Neural progenitor cell (in vitro differentiated cells): ENCODE measurements at regions not wholly inside any gene's neighbourhood (a gene's known extent, or its start where the extent isn't known, plus 50 kb on each side); places are given as distances from the start of the nearest gene placed in this dataset.

Experiments
- DNase-seq: peaks from one replicate; pipeline ENCODE4 v3.0.0-alpha.2; 2016; ENCODE audit warnings: low spot score
- H2AFZ ChIP-seq: fragments of 200-600 bp; sonication (generic); replicated peaks from 2 replicates; pipeline ENCODE4 v1.6.1; 2016; ENCODE audit warnings: antibody characterized with exemption
- H3F3A ChIP-seq: fragments of 200-600 bp; sonication (generic); 2 replicates; pipeline ENCODE4 v1.6.1; 2016; ENCODE audit warnings: antibody characterized with exemption, low read depth
- H3K27ac ChIP-seq: fragments of 200-600 bp; sonication (generic); 2 replicates; pipeline ENCODE4 v1.5.1; 2016; ENCODE audit warnings: mild to moderate bottlenecking
- H3K27me3 ChIP-seq: fragments of 200-600 bp; sonication (generic); 2 replicates; pipeline ENCODE4 v1.6.1; 2016; ENCODE audit warnings: mild to moderate bottlenecking, moderate library complexity
- H3K36me3 ChIP-seq: fragments of 200-600 bp; sonication (generic); 2 replicates; pipeline ENCODE4 v1.5.1; 2016
- H3K4me1 ChIP-seq: fragments of 200-600 bp; sonication (generic); 2 replicates; pipeline ENCODE4 v1.6.1; 2016; ENCODE audit warnings: mixed run types
- H3K4me2 ChIP-seq: fragments of 200-600 bp; sonication (generic); 2 replicates; pipeline ENCODE4 v1.6.1; 2016
- H3K4me3 ChIP-seq: fragments of 200-600 bp; sonication (generic); 2 replicates; pipeline ENCODE4 v1.5.1; 2016
- H3K79me2 ChIP-seq: fragments of 200-600 bp; sonication (generic); 2 replicates; pipeline ENCODE4 v1.6.1; 2016; ENCODE audit warnings: low read depth
- H3K9ac ChIP-seq: fragments of 200-600 bp; sonication (generic); 2 replicates; pipeline ENCODE4 v1.6.1; 2016
- H3K9me3 ChIP-seq: fragments of 200-600 bp; sonication (generic); 2 replicates; pipeline ENCODE4 v1.5.1; 2016; ENCODE audit warnings: low read depth
- H4K20me1 ChIP-seq: fragments of 200-600 bp; sonication (generic); 2 replicates; pipeline ENCODE4 v1.6.1; 2016; ENCODE audit warnings: low read depth
- H3K27ac Mint-ChIP-seq: 3 replicates; pipeline ENCODE4 v1.8.0; 2021; ENCODE audit warnings: mixed read lengths
- H3K27me3 Mint-ChIP-seq: 2 replicates; pipeline ENCODE4 v1.8.0; 2022; ENCODE audit warnings: low read depth, mild to moderate bottlenecking, inconsistent platforms, moderate library complexity, mixed read lengths; ENCODE audit not compliant: insufficient read depth
- H3K36me3 Mint-ChIP-seq: 3 replicates; pipeline ENCODE4 v1.8.0; 2021; ENCODE audit warnings: mixed read lengths
- H3K4me1 Mint-ChIP-seq: 3 replicates; pipeline ENCODE4 v1.8.0; 2021; ENCODE audit warnings: mixed read lengths
- H3K4me3 Mint-ChIP-seq: 3 replicates; pipeline ENCODE4 v1.8.0; 2021; ENCODE audit warnings: mild to moderate bottlenecking, moderate library complexity, mixed read lengths
- H3K9me3 Mint-ChIP-seq: 3 replicates; pipeline ENCODE4 v1.8.0; 2020; ENCODE audit warnings: mixed read lengths
- EZH2 ChIP-seq: fragments of 200-600 bp; sonication (generic); IDR thresholded peaks from 2 replicates; pipeline ENCODE4 v1.6.1; 2017; ENCODE audit warnings: antibody characterized with exemption, mild to moderate bottlenecking, moderate library complexity
- EZH2phosphoT487 ChIP-seq: fragments of 200-600 bp; sonication (generic); IDR thresholded peaks from 2 replicates; pipeline ENCODE4 v1.6.1; 2017; ENCODE audit warnings: antibody characterized with exemption
- TF ChIP-seq, protein P1 (sequence below): fragments of 200-600 bp; sonication (generic); IDR thresholded peaks from 2 replicates; pipeline ENCODE4 v1.5.1; 2017; ENCODE audit warnings: antibody characterized with exemption, mild to moderate bottlenecking

DNA sequence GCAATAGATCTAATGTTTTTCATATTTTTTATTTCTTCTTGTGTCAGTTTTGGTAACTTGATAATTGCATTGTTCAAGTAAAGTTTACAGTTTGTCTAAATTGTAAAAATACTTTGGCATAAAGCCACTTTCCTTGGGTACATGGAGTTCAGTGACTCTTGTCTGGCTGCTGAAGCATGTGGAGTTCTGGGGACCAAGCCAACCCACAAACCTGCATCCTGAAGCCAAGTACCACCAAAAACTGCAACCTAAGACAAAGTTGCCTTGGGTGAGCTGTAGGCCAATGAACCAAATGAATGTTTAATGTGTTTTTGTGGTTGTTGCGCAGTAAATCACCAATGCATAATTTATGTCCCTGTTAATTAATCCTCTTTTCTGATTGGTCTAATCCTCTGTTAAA, 872.6 kb downstream of the BCL11A start:
- H3K4me1 Mint-ChIP-seq: no peaks in the 10 kb centered on the region
- H3K4me3 Mint-ChIP-seq: no peak overlapping the region
- Histone ChIP-seq H3K79me2 (no peaks in the 10 kb centered on the region), H3K4me1 (no peaks in the 10 kb centered on the region), H2AFZ (no peak overlapping the region), H3K36me3 (no peaks in the 10 kb centered on the region), H3F3A (no peaks in the 10 kb centered on the region), H3K9me3 (no peaks in the 10 kb centered on the region), H3K9ac (no peak overlapping the region), H3K4me3 (no peak overlapping the region), H3K4me2 (no peak overlapping the region), H3K27me3 (no peaks in the 10 kb centered on the region), H4K20me1 (no peaks in the 10 kb centered on the region), H3K27ac (no peak overlapping the region)
- no peak for DNase-seq
- peaks cover 6% of the 10 kb centered on the region for H3K27me3 Mint-ChIP-seq
- no peak overlapping the region for H3K27ac Mint-ChIP-seq
- TF ChIP-seq, protein P1, sequence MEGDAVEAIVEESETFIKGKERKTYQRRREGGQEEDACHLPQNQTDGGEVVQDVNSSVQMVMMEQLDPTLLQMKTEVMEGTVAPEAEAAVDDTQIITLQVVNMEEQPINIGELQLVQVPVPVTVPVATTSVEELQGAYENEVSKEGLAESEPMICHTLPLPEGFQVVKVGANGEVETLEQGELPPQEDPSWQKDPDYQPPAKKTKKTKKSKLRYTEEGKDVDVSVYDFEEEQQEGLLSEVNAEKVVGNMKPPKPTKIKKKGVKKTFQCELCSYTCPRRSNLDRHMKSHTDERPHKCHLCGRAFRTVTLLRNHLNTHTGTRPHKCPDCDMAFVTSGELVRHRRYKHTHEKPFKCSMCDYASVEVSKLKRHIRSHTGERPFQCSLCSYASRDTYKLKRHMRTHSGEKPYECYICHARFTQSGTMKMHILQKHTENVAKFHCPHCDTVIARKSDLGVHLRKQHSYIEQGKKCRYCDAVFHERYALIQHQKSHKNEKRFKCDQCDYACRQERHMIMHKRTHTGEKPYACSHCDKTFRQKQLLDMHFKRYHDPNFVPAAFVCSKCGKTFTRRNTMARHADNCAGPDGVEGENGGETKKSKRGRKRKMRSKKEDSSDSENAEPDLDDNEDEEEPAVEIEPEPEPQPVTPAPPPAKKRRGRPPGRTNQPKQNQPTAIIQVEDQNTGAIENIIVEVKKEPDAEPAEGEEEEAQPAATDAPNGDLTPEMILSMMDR: no peak
- TF ChIP-seq EZH2phosphoT487 (no peak), EZH2 (no peak)
- H3K36me3 Mint-ChIP-seq: no peaks in the 10 kb centered on the region
- H3K9me3 Mint-ChIP-seq: no peaks in the 10 kb centered on the region

DNA sequence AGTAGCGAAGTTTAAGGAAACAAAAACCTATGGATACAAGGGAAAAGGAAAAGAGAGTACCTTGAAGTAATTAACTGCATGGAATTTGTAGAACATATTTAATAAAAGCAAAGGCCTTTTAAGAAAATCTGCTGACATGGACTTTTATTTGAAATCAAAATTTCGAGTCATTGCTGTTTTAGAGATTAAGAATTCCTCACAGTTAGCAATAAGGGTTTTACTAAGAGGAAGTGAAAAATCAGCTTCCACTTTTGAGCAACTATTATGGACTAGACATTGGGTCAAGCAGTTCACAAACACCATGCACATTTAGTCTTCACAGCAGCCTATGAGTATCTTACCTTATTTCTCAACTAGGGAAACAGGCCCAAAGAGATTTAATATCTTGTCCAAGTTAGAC, 876.3 kb downstream of the BCL11A start:
- no peak for DNase-seq
- no peak overlapping the region for H3K27ac Mint-ChIP-seq
- H3K9me3 Mint-ChIP-seq: no peaks in the 10 kb centered on the region

DNA sequence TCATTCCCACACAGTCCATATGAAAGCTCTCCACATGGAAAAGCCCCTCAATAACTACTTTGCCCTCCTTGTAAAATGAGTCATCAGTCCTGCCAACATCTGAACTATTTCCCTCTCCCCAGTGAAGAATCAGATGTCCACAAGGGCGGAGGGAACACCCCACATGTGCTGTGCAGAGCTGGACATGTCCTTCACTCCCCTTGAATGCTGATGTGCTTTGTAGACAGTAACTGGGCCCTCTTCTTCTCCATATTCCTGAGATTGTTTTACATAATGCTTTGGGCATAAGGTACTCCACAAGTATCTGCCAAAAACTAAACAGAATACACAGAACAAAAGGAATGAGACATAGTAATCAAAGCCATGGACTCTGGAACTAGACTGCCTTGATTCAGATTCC, 879.4 kb downstream of the BCL11A start:
- H3K27me3 ChIP-seq: no peaks in the 10 kb centered on the region
- no peak overlapping the region for H2AFZ ChIP-seq
- no peaks in the 10 kb centered on the region for H3F3A ChIP-seq
- no peak overlapping the region for H3K27ac ChIP-seq
- H3K9me3 ChIP-seq: no peaks in the 10 kb centered on the region
- Mint-ChIP-seq H3K4me3 (no peak overlapping the region), H3K27ac (no peak overlapping the region), H3K36me3 (no peaks in the 10 kb centered on the region), H3K4me1 (peaks cover 3% of the 10 kb centered on the region), H3K27me3 (peaks cover 3% of the 10 kb centered on the region), H3K9me3 (no peaks in the 10 kb centered on the region)
- TF ChIP-seq EZH2phosphoT487 (no peak), EZH2 (no peak)
- TF ChIP-seq, protein P1: no peak
- H3K4me1 ChIP-seq: no peaks in the 10 kb centered on the region
- DNase-seq: no peak
- no peak overlapping the region for H3K4me3 ChIP-seq
- H3K79me2 ChIP-seq: no peaks in the 10 kb centered on the region
- H3K9ac ChIP-seq: no peak overlapping the region
- no peaks in the 10 kb centered on the region for H4K20me1 ChIP-seq
- H3K4me2 ChIP-seq: no peak overlapping the region
- no peaks in the 10 kb centered on the region for H3K36me3 ChIP-seq

More for the DNA sequence above, 876.3 kb downstream of the BCL11A start:
- Histone ChIP-seq H3K9me3 (no peaks in the 10 kb centered on the region), H3K9ac (no peak overlapping the region), H3K27ac (no peak overlapping the region), H3K36me3 (no peaks in the 10 kb centered on the region), H3F3A (no peaks in the 10 kb centered on the region), H3K4me3 (no peak overlapping the region), H3K79me2 (no peaks in the 10 kb centered on the region), H2AFZ (no peak overlapping the region), H3K4me2 (no peak overlapping the region), H4K20me1 (no peaks in the 10 kb centered on the region), H3K4me1 (no peaks in the 10 kb centered on the region), H3K27me3 (no peaks in the 10 kb centered on the region)
- no peaks in the 10 kb centered on the region for H3K36me3 Mint-ChIP-seq
- H3K4me1 Mint-ChIP-seq: no peaks in the 10 kb centered on the region
- TF ChIP-seq, protein P1: no peak
- TF ChIP-seq EZH2phosphoT487 (no peak), EZH2 (no peak)
- no peak overlapping the region for H3K4me3 Mint-ChIP-seq
- H3K27me3 Mint-ChIP-seq: peaks cover 3% of the 10 kb centered on the region
